Left lung (tissue), 4 donors: ENCODE measurements at regions not wholly inside any gene's neighbourhood (a gene's known extent, or its start where the extent isn't known, plus 50 kb on each side); places are given as distances from the start of the nearest gene placed in this dataset.

Experiments used
- ATAC-seq: fragments of 200-7000 bp; cut with Tn5 transposase; one replicate; pipeline ENCODE4 v1.9.1; 2020; ENCODE audit warnings: moderate library complexity
- DNase-seq, 4 donors: peaks; one replicate each; pipeline ENCODE4 v3.0.0-alpha.2; 2013 to 2020
- H3K27ac ChIP-seq, 2 donors: fragments of 200-600 bp; sonication (generic) in 1 of 2; one replicate each; pipeline versions ENCODE4 v1.5.0 to v1.8.0; 2020 to 2021
- H3K27me3 ChIP-seq, 2 donors: fragments of 200-600 bp; sonication (generic) in 1 of 2; one replicate each; pipeline versions ENCODE4 v1.5.0 to v1.8.0; 2020 to 2021
- H3K36me3 ChIP-seq, 2 donors: fragments of 200-600 bp; sonication (generic) in 1 of 2; one replicate each; pipeline versions ENCODE4 v1.5.0 to v1.8.0; 2020 to 2021
- H3K4me1 ChIP-seq, 2 donors: fragments of 200-600 bp; one replicate each; pipeline ENCODE4 v1.8.0; 2021
- H3K4me3 ChIP-seq, 2 donors: fragments of 200-600 bp; sonication (generic) in 1 of 2; one replicate each; pipeline versions ENCODE4 v1.5.0 to v1.8.0; 2020 to 2021; ENCODE audit warnings: mild to moderate bottlenecking in 1 of 2
- H3K9me3 ChIP-seq, 2 donors: fragments of 200-600 bp; sonication (generic) in 1 of 2; one replicate each; pipeline versions ENCODE4 v1.5.0 to v1.8.0; 2020 to 2021
- intact Hi-C, 2 donors: fragments of 100-400 bp; cut with DNase I; formaldehyde crosslinking; loops; one replicate each; pipeline versions ENCODE4 v1.11.2 to v1.14.2; 2022
- TF ChIP-seq, protein P1 (sequence below), 2 donors: fragments of 200-600 bp; sonication (generic) in 1 of 2; IDR thresholded peaks; one replicate each; pipeline versions ENCODE4 v1.5.0 to v1.8.0; 2021; ENCODE audit warnings: antibody characterized with exemption in 2 of 2
- donor health status: DM: no; HTN: yes; CAD: no.
- donor health status: DM: no; HTN: no; CAD: no.

DNA sequence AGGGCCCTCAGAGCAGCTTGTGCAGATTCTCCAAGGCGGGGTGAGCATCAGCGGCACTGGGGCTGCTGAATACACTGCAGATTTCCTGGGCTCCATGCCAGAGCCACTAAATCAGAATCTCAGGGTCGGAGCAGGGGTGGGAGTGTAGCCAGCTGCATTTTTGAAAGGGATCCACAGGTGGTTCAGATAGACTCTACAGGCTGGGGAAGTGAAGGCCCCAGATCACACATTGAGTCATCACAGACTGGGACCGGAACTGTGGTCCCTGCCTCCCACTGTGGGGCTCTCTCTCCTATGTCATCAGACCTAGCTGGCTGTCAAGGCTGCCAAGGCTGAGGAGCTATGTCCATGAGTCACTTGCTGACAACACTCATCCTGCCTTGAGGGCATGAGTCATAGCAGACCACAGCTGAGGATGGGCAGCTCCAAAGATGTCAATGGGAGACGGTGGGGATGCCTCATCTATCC is 162.3 kb upstream of the MAMLD1 start:
- Histone ChIP-seq H3K27ac (no peak overlapping the region), H3K27me3 (no peaks in the 10 kb centered on the region), H3K4me3 (no peak overlapping the region), H3K9me3 (no peaks in the 10 kb centered on the region), H3K36me3 (no peaks in the 10 kb centered on the region), H3K4me1 (no peaks in the 10 kb centered on the region)
- intact Hi-C loops, result no loop called here
- TF ChIP-seq, protein P1, sequence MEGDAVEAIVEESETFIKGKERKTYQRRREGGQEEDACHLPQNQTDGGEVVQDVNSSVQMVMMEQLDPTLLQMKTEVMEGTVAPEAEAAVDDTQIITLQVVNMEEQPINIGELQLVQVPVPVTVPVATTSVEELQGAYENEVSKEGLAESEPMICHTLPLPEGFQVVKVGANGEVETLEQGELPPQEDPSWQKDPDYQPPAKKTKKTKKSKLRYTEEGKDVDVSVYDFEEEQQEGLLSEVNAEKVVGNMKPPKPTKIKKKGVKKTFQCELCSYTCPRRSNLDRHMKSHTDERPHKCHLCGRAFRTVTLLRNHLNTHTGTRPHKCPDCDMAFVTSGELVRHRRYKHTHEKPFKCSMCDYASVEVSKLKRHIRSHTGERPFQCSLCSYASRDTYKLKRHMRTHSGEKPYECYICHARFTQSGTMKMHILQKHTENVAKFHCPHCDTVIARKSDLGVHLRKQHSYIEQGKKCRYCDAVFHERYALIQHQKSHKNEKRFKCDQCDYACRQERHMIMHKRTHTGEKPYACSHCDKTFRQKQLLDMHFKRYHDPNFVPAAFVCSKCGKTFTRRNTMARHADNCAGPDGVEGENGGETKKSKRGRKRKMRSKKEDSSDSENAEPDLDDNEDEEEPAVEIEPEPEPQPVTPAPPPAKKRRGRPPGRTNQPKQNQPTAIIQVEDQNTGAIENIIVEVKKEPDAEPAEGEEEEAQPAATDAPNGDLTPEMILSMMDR (IDR thresholded peaks at IDR 0.05), result no peak
- DNase-seq, result peak in 2 of 4 donors; percentile 24 to 79
- peak; percentile 76 for ATAC-seq

DNA sequence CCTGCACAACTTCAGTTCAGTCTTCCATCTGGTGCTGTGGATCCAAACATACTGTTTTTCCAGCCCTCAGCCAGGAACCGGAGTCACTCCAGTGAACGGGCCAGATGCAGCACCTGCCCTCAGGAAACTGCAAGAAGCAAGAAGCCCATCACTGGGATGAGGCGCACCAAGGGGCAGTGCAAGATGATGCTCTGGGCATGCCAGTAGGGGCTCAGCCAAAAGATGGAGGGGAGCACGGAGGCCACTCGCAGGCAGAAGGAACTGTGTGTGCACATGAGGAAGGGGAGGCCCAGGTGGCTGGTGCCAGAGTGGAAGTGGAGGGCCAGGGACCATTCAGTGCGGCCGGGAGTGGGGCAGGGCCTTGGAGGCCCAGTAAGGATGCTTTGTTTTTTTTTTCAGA is 161.7 kb upstream of the MAMLD1 start:
- Histone ChIP-seq H3K4me1 (no peaks in the 10 kb centered on the region), H3K9me3 (no peaks in the 10 kb centered on the region), H3K36me3 (no peaks in the 10 kb centered on the region), H3K27ac (no peak overlapping the region), H3K4me3 (no peak overlapping the region), H3K27me3 (no peaks in the 10 kb centered on the region)
- intact Hi-C loops, result no loop called here
- DNase-seq, result no peak
- TF ChIP-seq, protein P1 (IDR thresholded peaks at IDR 0.05), result no peak
- no peak for ATAC-seq

DNA sequence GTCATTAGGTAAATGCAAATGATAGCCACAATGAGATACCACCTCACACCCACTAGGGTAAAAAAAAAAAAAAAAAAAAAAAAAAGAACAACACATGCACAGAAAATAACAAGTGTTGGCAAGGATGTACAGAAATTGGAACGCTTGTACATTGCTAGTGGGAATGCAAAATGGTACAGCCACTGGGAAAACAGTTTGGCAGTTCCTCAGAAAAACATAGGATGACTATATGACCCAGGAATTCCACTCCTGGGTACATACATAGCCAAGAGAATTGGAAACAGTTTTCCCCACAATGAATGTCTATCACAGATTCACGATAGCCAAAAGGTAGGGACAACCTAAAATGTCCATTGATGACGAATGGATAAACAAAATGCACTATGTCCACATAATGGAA is 161.3 kb upstream of the MAMLD1 start:
- Histone ChIP-seq H3K27ac (no peak overlapping the region), H3K9me3 (no peaks in the 10 kb centered on the region), H3K4me1 (no peaks in the 10 kb centered on the region), H3K27me3 (no peaks in the 10 kb centered on the region), H3K4me3 (no peak overlapping the region), H3K36me3 (no peaks in the 10 kb centered on the region)
- ATAC-seq, result no peak
- DNase-seq, result no peak
- intact Hi-C loops, result no loop called here
- TF ChIP-seq, protein P1 (IDR thresholded peaks at IDR 0.05), result no peak

DNA sequence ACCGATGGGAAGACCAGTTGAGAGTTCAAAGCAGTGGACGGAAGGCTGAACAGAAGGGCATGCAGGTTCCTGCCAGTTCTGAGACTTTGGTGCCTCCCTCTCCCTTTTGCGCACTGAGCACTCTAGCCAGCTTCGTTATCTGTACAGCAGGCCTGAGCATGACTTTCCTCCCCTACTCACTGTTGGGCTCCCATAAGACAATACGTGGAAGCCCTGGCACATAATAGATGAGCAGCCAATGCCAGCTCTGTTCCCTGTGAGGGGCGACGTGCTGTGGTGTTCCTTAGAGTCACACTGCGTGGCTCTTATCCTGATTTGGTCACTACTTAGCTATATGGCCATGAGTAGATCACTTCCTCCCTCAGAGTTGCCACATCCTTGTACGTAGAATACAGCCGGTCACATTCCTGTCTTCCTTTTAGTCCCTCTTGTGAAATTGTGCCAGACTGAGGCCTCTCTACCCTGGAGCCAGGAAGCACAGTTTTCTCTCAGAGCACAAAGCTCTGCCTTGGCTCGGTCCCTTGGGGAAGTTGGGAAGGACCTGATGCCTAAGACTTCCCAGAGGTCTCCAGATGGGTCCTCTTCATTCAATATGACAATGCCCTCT is 160.4 kb upstream of the MAMLD1 start:
- no peaks in the 10 kb centered on the region for H3K36me3 ChIP-seq
- H3K4me1 ChIP-seq, result no peaks in the 10 kb centered on the region
- peak in 1 of 4 donors; percentile 41 for DNase-seq
- intact Hi-C loops, result no loop called here
- H3K4me3 ChIP-seq, result no peak overlapping the region
- no peaks in the 10 kb centered on the region for H3K27me3 ChIP-seq
- peak overlapping the region in 1 of 2 donors; percentile 60 for H3K27ac ChIP-seq
- peak; percentile 31 for ATAC-seq
- H3K9me3 ChIP-seq, result no peaks in the 10 kb centered on the region
- TF ChIP-seq, protein P1 (IDR thresholded peaks at IDR 0.05), result no peak

DNA sequence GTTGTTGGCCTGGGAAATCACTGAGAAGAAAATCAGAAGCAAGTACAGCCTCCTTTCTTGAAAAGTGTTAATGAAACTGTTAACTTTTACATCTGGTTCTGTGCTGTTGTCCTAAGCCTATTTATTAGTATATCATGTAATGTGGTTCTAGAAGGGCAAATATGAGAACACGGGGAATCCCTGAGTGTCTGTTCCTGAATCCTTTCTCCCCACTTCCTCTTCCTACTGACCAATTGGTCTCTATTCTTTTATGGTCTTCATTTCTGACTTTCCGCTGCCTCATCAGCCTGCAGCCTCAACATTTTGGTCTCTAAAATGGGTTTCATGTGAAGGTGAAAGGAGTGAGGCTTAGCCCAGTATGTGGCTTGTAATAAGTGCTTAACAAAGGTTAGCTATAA is 159.9 kb upstream of the MAMLD1 start:
- Histone ChIP-seq H3K36me3 (no peaks in the 10 kb centered on the region), H3K4me1 (no peaks in the 10 kb centered on the region), H3K9me3 (no peaks in the 10 kb centered on the region), H3K4me3 (no peak overlapping the region), H3K27me3 (no peaks in the 10 kb centered on the region), H3K27ac (peak overlapping the region in 1 of 2 donors; percentile 60)
- no peak for ATAC-seq
- no peak for DNase-seq
- TF ChIP-seq, protein P1 (IDR thresholded peaks at IDR 0.05), result no peak
- intact Hi-C loops, result no loop called here
